GM18868 (cell line): ENCODE measurements at regions not wholly inside any gene's neighbourhood (a gene's known extent, or its start where the extent isn't known, plus 50 kb on each side); places are given as distances from the start of the nearest gene placed in this dataset.

Source experiments
- ATAC-seq: cut with Tn5 transposase; IDR thresholded peaks from one replicate; pipeline ENCODE4 v1.9.1; 2021; ENCODE audit warnings: mild to moderate bottlenecking, moderate library complexity; ENCODE audit not compliant: unreplicated experiment

GRCh38 chr9:95822583-95823431 is 52.7 kb upstream of the ERCC6L2 start:
- ATAC-seq, result peak; percentile 91

DNA sequence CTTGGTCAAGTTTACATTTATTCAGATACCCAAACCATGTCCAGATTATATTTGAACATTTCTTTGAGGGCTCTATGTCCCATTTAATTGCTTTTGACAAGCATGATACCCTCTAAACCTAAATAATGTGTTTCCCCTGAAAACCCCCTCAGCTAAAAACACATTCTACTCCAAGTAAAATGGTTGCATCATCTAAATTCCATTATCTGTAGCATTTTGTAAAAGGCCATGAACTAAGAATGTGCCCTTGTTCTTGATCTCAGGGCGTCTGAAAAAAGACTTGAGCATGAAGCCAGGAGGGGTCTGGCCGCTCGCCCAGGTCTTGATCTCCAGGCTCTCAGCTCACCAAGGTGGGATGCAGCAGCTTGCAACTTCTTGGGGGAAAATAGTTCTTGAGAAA is 53.5 kb upstream of the ERCC6L2 start:
- ATAC-seq, result no peak

GRCh38 chr9:95820074-95820473 is 55.4 kb upstream of the ERCC6L2 start:
- ATAC-seq, result no peak

DNA sequence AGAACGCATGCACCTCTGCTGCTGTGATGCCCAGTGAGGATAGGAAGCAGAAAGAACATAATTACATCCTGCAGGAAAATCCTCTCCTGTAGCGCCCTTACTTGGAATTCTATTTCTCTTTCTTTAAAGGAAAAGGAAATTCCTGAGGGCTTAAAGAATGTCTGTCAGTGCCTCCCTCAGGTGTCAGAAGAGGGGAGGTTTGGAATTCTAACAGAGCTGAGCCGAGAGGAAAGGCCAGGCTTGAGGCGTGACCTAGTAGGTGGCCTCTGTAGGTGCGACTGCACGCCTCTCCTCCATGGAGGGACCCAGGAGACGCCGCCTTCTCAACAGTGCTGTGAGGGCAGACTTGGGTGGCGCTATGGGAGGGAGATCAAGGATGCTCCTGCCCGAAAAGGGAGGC is 55.9 kb upstream of the ERCC6L2 start:
- ATAC-seq, result no peak

GRCh38 chr9:95817205-95817604 is 58.3 kb upstream of the ERCC6L2 start:
- no peak for ATAC-seq

DNA sequence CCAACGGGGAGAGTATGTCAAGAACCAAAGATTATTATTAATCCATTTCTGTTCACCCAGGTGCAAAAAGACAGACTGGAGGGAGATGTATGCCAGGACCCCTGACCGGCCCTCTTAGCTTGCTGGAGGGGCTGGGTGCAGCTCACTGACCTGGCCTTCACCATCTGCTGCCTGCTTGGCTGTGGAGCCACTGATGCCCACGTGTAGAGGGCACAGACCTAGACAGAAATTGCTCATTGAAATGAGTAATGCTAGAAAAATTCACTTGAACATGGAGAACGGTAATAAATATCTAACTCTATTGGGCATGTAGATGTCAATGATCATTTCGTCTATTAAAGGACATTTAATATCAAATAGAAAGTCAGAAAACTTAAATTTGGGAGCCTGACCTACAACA is 58.8 kb upstream of the ERCC6L2 start:
- no peak for ATAC-seq

DNA sequence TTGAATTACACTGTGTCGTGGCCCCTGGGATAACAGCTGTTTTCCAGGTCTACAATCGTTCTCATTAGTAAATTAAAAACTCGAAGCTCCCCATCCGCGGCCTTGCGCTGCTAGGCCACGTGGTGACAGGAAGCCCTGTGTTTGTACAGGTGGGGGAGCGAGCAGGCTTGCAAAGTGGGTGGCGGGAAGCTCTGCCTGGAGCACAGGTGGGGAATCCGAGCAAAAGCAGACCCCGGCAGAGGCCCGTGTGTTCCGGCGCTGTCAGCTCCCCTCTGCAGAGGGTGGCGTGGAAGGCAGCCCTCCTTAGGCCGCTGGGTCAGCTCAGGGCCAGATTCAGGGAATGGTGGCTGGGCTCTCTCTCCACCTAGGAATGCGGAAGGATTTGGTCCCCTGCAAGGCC is 59.5 kb upstream of the ERCC6L2 start:
- no peak for ATAC-seq

GRCh38 chr9:95815133-95815532 is 60.4 kb upstream of the ERCC6L2 start:
- ATAC-seq, result no peak

- ATAC-seq, result no peak
Measured at GRCh38 chr9:95813923-95814322, 61.6 kb upstream of the ERCC6L2 start.

DNA sequence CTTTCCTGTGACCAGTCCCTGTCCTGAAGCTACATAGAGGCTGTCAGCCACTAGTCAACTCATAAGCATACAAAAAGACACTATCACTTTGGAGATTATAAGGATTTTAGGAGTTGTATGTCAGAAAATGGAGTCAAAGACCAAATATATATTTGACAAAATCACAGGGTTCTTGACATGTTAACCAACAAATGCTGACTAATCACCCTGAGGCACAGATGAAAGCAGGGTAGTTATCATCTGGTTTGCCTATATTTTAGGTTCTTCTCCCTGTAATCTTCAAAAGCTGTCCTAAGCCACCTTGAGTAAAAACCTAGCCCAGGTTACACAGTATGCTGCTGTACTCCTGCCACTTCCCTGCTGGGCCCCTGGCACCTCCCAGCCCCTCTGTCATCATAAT is 64.7 kb upstream of the ERCC6L2 start:
- ATAC-seq, result no peak

DNA sequence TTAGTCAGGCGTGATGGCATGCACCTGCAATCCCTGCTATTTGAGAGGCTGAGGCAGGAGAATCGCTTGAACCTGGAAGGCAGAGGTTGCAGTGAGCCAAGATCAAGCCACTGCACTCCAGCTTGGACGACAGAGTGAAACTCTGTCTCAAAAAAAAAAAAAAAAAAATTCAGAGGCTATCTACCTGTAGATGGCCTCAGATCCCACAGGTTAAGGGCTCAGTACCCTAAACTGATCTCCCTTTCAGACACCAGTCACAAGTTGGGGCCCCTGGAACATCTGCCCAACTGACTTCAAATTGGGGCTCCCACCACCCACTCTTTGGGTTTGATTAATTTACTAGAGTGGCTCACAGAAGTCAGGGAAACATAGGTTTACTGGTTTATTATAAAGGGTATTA is 65.4 kb upstream of the ERCC6L2 start:
- no peak for ATAC-seq

GRCh38 chr9:95809686-95810085 is 65.8 kb upstream of the ERCC6L2 start:
- ATAC-seq, result no peak

DNA sequence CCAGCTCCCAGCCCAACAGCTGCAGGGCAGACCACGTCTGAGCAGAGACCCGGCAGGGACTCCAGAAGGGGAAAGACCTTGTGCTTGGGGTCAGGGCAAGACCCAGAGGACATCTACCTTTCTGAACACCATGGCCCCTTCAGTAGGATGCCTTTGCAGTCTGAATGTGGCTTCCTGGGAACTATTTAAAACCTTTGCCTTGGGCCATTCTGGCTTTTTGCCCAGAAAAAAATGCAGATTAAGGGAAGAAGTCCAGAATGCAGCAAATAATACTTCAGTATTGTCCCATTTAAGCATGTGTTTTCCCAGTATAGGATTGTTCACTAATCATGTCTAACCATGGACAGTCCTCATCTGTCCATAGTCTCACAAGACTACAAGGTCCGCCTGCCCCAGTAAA is 67.5 kb upstream of the ERCC6L2 start:
- ATAC-seq, result no peak

- no peak for ATAC-seq
Measured at GRCh38 chr9:95807326-95807947, 68.1 kb upstream of the ERCC6L2 start.

DNA sequence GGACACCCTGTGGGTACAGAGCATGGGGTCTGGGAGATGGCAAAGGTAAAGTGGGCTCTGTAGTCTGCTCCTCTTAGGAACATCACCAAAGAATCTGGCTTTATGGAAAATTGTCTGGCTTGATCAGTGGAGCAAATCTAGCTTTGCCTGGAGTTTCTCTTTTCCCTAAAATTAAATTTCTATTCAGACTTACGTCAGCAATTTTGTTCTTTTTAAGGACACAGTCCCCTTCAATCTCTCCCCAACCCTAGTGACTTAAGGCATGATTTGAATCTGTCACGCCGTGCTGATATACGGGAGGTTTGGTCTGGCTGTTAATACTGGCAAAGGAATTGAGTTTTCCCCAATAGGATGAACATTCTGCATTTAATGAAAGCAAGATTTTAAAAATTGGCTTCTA is 72.3 kb upstream of the ERCC6L2 start:
- no peak for ATAC-seq

DNA sequence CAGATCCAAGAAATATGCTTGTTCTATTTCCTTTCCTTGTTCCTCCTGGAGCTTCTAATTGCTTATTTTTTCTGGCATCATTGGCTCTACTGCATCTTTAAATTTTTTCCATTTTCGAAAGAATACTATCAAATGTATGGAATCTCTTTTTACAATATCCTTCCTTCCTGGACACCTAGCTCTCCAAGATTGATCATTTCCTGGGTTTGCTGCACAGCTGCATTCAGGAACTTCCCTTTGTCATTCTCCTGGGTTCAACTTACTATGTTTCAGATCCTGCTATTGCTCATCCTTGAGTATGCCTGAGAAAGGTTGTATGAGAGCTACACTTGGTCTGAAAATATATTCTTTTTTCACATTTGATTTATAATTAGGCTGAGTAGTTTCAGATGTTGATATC is 73.7 kb upstream of the ERCC6L2 start:
- no peak for ATAC-seq

GRCh38 chr9:95796029-95796428 is 79.5 kb upstream of the ERCC6L2 start:
- no peak for ATAC-seq

GRCh38 chr9:95793924-95794828 is 81.3 kb upstream of the ERCC6L2 start:
- no peak for ATAC-seq

- no peak for ATAC-seq
Measured at GRCh38 chr9:95791695-95792094, 83.8 kb upstream of the ERCC6L2 start.

DNA sequence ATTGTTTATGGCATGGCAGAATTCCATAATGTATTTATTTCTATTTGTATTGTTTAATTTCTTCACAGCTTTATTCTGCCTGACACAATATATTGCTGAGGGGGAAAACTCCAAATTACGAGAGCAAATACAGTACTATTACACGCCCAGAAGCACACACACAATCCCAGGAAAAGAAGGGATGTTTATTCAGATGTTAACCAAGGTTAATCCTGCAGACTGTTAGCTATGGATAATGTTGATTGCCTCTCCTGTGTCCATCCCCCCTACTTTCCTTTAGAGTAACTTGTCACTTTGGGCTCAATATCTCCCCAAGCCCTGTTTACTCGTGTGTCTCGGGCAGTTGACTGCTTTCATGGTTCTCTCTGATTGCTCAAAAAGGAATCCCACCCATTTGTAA is 84.2 kb upstream of the ERCC6L2 start:
- no peak for ATAC-seq

GRCh38 chr9:95788521-95788991 is 86.9 kb upstream of the ERCC6L2 start:
- no peak for ATAC-seq
